HEK293 (cell line): ENCODE measurements at regions not wholly inside any gene's neighbourhood (a gene's known extent, or its start where the extent isn't known, plus 50 kb on each side); places are given as distances from the start of the nearest gene placed in this dataset.

ENCODE experiments used
- CTCF ChIA-PET: fragments of 350-600 bp; formaldehyde crosslinking; extraction: SDS; loops from one replicate; lab custom pipeline; 2021; ENCODE audit warnings: antibody characterized with exemption; lab: Yijun Ruan, JAX
- POLR2A ChIA-PET: fragments of 300-600 bp; formaldehyde crosslinking; extraction: SDS; loops from one replicate; lab custom pipeline; 2020; ENCODE audit warnings: antibody characterized with exemption, inconsistent platforms; lab: Yijun Ruan, JAX
- H3K27ac ChIP-seq: fragments of 200-500 bp; sonication (Bioruptor generic); 2 replicates; pipeline ENCODE4 v1.5.1; 2014; ENCODE audit warnings: low read depth, low read length, control low read depth, inconsistent platforms; ENCODE audit errors: extremely low read depth
- H3K36me3 ChIP-seq, 2 experiments: fragments of 200-500 bp in 1 of 2; sonication (Bioruptor generic) in 1 of 2; 1 replicate in 1 of 2; 2 replicates in 1 of 2; pipeline ENCODE4 v1.5.1; 2014 to 2017; ENCODE audit warnings: inconsistent platforms in 2 of 2, low read length in 2 of 2; ENCODE audit not compliant: control insufficient read depth in 2 of 2, insufficient read depth in 1 of 2
- H3K4me1 ChIP-seq: fragments of 200-500 bp; sonication (Bioruptor generic); 2 replicates; pipeline ENCODE4 v1.5.1; 2014; ENCODE audit warnings: mild to moderate bottlenecking, low read length, inconsistent platforms; ENCODE audit not compliant: control insufficient read depth, insufficient read depth
- H3K4me3 ChIP-seq: 2 replicates; pipeline ENCODE4 v1.5.1; 2011; ENCODE audit warnings: low read depth, mild to moderate bottlenecking, control low read depth, low read length, moderate library complexity
- H3K9me3 ChIP-seq: fragments of 200-500 bp; sonication (Bioruptor generic); 2 replicates; pipeline ENCODE4 v1.5.1; 2014; ENCODE audit warnings: low read depth, low read length, inconsistent platforms; ENCODE audit not compliant: control insufficient read depth, insufficient read depth
- KLF1 ChIP-seq: fragments of 450-650 bp; formaldehyde crosslinking; IDR thresholded peaks from 2 replicates; pipeline ENCODE4 v1.5.1; 2016; ENCODE audit warnings: missing biosample characterization, missing genetic modification characterization
- SCRT2 ChIP-seq: fragments of 450-650 bp; formaldehyde crosslinking; IDR thresholded peaks from 2 replicates; pipeline ENCODE4 v1.5.1; 2016; ENCODE audit warnings: missing biosample characterization, missing genetic modification characterization
- ZNF10 ChIP-seq: fragments of 450-650 bp; formaldehyde crosslinking; IDR thresholded peaks from 2 replicates; pipeline ENCODE4 v1.5.1; 2017; ENCODE audit warnings: missing biosample characterization, missing genetic modification characterization
- ZNF239 ChIP-seq: fragments of 450-650 bp; formaldehyde crosslinking; IDR thresholded peaks from 2 replicates; pipeline ENCODE4 v1.5.1; 2016; ENCODE audit warnings: missing biosample characterization, missing genetic modification characterization
- ZNF26 ChIP-seq: fragments of 450-650 bp; formaldehyde crosslinking; IDR thresholded peaks from 2 replicates; pipeline ENCODE4 v1.5.1; 2016; ENCODE audit warnings: missing biosample characterization, missing genetic modification characterization
- ZNF488 ChIP-seq: fragments of 450-650 bp; formaldehyde crosslinking; IDR thresholded peaks from 2 replicates; pipeline ENCODE4 v1.5.1; 2016; ENCODE audit warnings: missing biosample characterization, missing genetic modification characterization
- ZNF660 ChIP-seq: fragments of 450-650 bp; IDR thresholded peaks from 2 replicates; pipeline ENCODE4 v1.5.1; 2018; ENCODE audit warnings: missing biosample characterization, mild to moderate bottlenecking, missing genetic modification characterization
- ZNF677 ChIP-seq: fragments of 450-650 bp; IDR thresholded peaks from 2 replicates; pipeline ENCODE4 v1.5.0; 2018; ENCODE audit warnings: missing biosample characterization, mild to moderate bottlenecking, missing genetic modification characterization, moderate library complexity
- ZNF701 ChIP-seq: fragments of 450-650 bp; formaldehyde crosslinking; IDR thresholded peaks from 2 replicates; pipeline ENCODE4 v1.5.1; 2016; ENCODE audit warnings: missing biosample characterization, missing genetic modification characterization
- ZNF768 ChIP-seq: fragments of 450-650 bp; formaldehyde crosslinking; IDR thresholded peaks from 2 replicates; pipeline ENCODE4 v1.5.1; 2018; ENCODE audit warnings: missing biosample characterization, mild to moderate bottlenecking, missing genetic modification characterization
- ZNF843 ChIP-seq: fragments of 450-650 bp; formaldehyde crosslinking; IDR thresholded peaks from 2 replicates; pipeline ENCODE4 v1.5.1; 2016; ENCODE audit warnings: missing biosample characterization, missing genetic modification characterization
- TF ChIP-seq, protein P1 (sequence below): fragments of 450-650 bp; formaldehyde crosslinking; IDR thresholded peaks from 2 replicates; pipeline ENCODE4 v1.5.1; 2016; ENCODE audit warnings: missing biosample characterization, missing genetic modification characterization, borderline replicate concordance
- TF ChIP-seq, protein P2 (sequence below): fragments of 450-650 bp; formaldehyde crosslinking; conservative IDR thresholded peaks from 2 replicates; pipeline ENCODE4 v1.5.1; 2016; ENCODE audit warnings: low read depth, missing biosample characterization, missing genetic modification characterization
- TF ChIP-seq, protein P3 (sequence below): fragments of 450-650 bp; formaldehyde crosslinking; IDR thresholded peaks from 2 replicates; pipeline ENCODE4 v1.5.1; 2016; ENCODE audit warnings: missing biosample characterization, missing genetic modification characterization
- TF ChIP-seq, protein P4 (sequence below): fragments of 450-650 bp; formaldehyde crosslinking; IDR thresholded peaks from 2 replicates; pipeline ENCODE4 v1.5.1; 2016; ENCODE audit warnings: missing biosample characterization, missing genetic modification characterization
- TF ChIP-seq, protein P5 (sequence below): fragments of 450-650 bp; formaldehyde crosslinking; IDR thresholded peaks from 2 replicates; pipeline ENCODE4 v1.5.1; 2016; ENCODE audit warnings: missing biosample characterization, missing genetic modification characterization

GRCh38 chr2:39549000-39549399 is 111.9 kb upstream of the MAP4K3 start (continued):
- TF ChIP-seq, protein P1, sequence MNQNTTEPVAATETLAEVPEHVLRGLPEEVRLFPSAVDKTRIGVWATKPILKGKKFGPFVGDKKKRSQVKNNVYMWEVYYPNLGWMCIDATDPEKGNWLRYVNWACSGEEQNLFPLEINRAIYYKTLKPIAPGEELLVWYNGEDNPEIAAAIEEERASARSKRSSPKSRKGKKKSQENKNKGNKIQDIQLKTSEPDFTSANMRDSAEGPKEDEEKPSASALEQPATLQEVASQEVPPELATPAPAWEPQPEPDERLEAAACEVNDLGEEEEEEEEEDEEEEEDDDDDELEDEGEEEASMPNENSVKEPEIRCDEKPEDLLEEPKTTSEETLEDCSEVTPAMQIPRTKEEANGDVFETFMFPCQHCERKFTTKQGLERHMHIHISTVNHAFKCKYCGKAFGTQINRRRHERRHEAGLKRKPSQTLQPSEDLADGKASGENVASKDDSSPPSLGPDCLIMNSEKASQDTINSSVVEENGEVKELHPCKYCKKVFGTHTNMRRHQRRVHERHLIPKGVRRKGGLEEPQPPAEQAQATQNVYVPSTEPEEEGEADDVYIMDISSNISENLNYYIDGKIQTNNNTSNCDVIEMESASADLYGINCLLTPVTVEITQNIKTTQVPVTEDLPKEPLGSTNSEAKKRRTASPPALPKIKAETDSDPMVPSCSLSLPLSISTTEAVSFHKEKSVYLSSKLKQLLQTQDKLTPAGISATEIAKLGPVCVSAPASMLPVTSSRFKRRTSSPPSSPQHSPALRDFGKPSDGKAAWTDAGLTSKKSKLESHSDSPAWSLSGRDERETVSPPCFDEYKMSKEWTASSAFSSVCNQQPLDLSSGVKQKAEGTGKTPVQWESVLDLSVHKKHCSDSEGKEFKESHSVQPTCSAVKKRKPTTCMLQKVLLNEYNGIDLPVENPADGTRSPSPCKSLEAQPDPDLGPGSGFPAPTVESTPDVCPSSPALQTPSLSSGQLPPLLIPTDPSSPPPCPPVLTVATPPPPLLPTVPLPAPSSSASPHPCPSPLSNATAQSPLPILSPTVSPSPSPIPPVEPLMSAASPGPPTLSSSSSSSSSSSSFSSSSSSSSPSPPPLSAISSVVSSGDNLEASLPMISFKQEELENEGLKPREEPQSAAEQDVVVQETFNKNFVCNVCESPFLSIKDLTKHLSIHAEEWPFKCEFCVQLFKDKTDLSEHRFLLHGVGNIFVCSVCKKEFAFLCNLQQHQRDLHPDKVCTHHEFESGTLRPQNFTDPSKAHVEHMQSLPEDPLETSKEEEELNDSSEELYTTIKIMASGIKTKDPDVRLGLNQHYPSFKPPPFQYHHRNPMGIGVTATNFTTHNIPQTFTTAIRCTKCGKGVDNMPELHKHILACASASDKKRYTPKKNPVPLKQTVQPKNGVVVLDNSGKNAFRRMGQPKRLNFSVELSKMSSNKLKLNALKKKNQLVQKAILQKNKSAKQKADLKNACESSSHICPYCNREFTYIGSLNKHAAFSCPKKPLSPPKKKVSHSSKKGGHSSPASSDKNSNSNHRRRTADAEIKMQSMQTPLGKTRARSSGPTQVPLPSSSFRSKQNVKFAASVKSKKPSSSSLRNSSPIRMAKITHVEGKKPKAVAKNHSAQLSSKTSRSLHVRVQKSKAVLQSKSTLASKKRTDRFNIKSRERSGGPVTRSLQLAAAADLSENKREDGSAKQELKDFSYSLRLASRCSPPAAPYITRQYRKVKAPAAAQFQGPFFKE (tag by site-specific recombination) = no peak
- TF ChIP-seq ZNF10 (tag by site-specific recombination) (no peak), ZNF768 (tag by site-specific recombination) (no peak), ZNF701 (tag by site-specific recombination) (no peak), ZNF677 (tag by site-specific recombination) (no peak), SCRT2 (no peak), ZNF488 (tag by site-specific recombination) (no peak), ZNF843 (no peak)

- ChIA-PET POLR2A (interaction anchor here (0.7 kb wide), 1 partner anchor 203 kb away, joined by 7 read pairs; no protein-coding TSS in a partner anchor), CTCF (interaction anchor here (0.9 to 1.9 kb wide), 3 partner anchors 54 to 180 kb away, joined by 3 to 4 read pairs (median 3); no protein-coding TSS in a partner anchor)
- Histone ChIP-seq H3K9me3 (peaks cover 2% of the 10 kb centered on the region; the same call in 1 of the 2 replicates), H3K4me1 (peaks cover 14% of the 10 kb centered on the region), H3K27ac (no peak overlapping the region), H3K36me3 (no peaks in the 10 kb centered on the region), H3K4me3 (no peak overlapping the region)
- TF ChIP-seq KLF1 (tag by site-specific recombination) (no peak), ZNF660 (tag by site-specific recombination) (no peak), ZNF26 (tag by site-specific recombination) (no peak), ZNF239 (tag by site-specific recombination) (no peak)
- TF ChIP-seq, protein P2, sequence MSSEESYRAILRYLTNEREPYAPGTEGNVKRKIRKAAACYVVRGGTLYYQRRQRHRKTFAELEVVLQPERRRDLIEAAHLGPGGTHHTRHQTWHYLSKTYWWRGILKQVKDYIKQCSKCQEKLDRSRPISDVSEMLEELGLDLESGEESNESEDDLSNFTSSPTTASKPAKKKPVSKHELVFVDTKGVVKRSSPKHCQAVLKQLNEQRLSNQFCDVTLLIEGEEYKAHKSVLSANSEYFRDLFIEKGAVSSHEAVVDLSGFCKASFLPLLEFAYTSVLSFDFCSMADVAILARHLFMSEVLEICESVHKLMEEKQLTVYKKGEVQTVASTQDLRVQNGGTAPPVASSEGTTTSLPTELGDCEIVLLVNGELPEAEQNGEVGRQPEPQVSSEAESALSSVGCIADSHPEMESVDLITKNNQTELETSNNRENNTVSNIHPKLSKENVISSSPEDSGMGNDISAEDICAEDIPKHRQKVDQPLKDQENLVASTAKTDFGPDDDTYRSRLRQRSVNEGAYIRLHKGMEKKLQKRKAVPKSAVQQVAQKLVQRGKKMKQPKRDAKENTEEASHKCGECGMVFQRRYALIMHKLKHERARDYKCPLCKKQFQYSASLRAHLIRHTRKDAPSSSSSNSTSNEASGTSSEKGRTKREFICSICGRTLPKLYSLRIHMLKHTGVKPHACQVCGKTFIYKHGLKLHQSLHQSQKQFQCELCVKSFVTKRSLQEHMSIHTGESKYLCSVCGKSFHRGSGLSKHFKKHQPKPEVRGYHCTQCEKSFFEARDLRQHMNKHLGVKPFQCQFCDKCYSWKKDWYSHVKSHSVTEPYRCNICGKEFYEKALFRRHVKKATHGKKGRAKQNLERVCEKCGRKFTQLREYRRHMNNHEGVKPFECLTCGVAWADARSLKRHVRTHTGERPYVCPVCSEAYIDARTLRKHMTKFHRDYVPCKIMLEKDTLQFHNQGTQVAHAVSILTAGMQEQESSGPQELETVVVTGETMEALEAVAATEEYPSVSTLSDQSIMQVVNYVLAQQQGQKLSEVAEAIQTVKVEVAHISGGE (tag by site-specific recombination) = no peak
- TF ChIP-seq, protein P3, sequence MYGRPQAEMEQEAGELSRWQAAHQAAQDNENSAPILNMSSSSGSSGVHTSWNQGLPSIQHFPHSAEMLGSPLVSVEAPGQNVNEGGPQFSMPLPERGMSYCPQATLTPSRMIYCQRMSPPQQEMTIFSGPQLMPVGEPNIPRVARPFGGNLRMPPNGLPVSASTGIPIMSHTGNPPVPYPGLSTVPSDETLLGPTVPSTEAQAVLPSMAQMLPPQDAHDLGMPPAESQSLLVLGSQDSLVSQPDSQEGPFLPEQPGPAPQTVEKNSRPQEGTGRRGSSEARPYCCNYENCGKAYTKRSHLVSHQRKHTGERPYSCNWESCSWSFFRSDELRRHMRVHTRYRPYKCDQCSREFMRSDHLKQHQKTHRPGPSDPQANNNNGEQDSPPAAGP (tag by site-specific recombination) = no peak
- TF ChIP-seq, protein P4, sequence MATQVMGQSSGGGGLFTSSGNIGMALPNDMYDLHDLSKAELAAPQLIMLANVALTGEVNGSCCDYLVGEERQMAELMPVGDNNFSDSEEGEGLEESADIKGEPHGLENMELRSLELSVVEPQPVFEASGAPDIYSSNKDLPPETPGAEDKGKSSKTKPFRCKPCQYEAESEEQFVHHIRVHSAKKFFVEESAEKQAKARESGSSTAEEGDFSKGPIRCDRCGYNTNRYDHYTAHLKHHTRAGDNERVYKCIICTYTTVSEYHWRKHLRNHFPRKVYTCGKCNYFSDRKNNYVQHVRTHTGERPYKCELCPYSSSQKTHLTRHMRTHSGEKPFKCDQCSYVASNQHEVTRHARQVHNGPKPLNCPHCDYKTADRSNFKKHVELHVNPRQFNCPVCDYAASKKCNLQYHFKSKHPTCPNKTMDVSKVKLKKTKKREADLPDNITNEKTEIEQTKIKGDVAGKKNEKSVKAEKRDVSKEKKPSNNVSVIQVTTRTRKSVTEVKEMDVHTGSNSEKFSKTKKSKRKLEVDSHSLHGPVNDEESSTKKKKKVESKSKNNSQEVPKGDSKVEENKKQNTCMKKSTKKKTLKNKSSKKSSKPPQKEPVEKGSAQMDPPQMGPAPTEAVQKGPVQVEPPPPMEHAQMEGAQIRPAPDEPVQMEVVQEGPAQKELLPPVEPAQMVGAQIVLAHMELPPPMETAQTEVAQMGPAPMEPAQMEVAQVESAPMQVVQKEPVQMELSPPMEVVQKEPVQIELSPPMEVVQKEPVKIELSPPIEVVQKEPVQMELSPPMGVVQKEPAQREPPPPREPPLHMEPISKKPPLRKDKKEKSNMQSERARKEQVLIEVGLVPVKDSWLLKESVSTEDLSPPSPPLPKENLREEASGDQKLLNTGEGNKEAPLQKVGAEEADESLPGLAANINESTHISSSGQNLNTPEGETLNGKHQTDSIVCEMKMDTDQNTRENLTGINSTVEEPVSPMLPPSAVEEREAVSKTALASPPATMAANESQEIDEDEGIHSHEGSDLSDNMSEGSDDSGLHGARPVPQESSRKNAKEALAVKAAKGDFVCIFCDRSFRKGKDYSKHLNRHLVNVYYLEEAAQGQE = no peak
- TF ChIP-seq, protein P5, sequence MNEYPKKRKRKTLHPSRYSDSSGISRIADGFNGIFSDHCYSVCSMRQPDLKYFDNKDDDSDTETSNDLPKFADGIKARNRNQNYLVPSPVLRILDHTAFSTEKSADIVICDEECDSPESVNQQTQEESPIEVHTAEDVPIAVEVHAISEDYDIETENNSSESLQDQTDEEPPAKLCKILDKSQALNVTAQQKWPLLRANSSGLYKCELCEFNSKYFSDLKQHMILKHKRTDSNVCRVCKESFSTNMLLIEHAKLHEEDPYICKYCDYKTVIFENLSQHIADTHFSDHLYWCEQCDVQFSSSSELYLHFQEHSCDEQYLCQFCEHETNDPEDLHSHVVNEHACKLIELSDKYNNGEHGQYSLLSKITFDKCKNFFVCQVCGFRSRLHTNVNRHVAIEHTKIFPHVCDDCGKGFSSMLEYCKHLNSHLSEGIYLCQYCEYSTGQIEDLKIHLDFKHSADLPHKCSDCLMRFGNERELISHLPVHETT (tag by site-specific recombination) = no peak
Measured at GRCh38 chr2:39549718-39550464, 112.8 kb upstream of the MAP4K3 start.
